ENCODE measurements at regions not wholly inside any gene's neighbourhood (a gene's known extent, or its start where the extent isn't known, plus 50 kb on each side); places are given as distances from the start of the nearest gene placed in this dataset.

GRCh38 chr5:98425640-98426039, 347.8 kb upstream of the RGMB start:
- no peak for ATAC-seq
- Mint-ChIP-seq H3K36me3 (peaks cover 13% of the 10 kb centered on the region), H3K4me3 (no peak overlapping the region), H3K4me1 (peaks cover 49% of the 10 kb centered on the region), H3K27me3 (ENCODE audit: low read depth) (no peaks in the 10 kb centered on the region; the same call in 1 of the 2 replicates), H3K9me3 (peaks cover 22% of the 10 kb centered on the region), H3K27ac (no peak overlapping the region)
- no peak for DNase-seq (ENCODE audit: low spot score)
- ChIA-PET POLR2A (no interaction called here), CTCF (no interaction called here)
- no peak for TF ChIP-seq FOXP1 (CRISPR knock-in tag; IDR thresholded peaks at IDR 0.05; ENCODE audit: borderline replicate concordance)
- TF ChIP-seq AR (CRISPR knock-in tag; IDR thresholded peaks at IDR 0.05), result no peak
- TF ChIP-seq TEAD1 (CRISPR knock-in tag; IDR thresholded peaks at IDR 0.05), result no peak
- TF ChIP-seq EMX1 (CRISPR knock-in tag; IDR thresholded peaks at IDR 0.05), result no peak
- no peak for TF ChIP-seq TP53 (CRISPR knock-in tag; IDR thresholded peaks at IDR 0.05)
- TF ChIP-seq GABPB1 (CRISPR knock-in tag; IDR thresholded peaks at IDR 0.05), result no peak
- TF ChIP-seq NFE2L1 (CRISPR knock-in tag; IDR thresholded peaks at IDR 0.05), result no peak
- TF ChIP-seq ZNF512 (CRISPR knock-in tag; IDR thresholded peaks at IDR 0.05; ENCODE audit: borderline replicate concordance), result no peak
- no peak for TF ChIP-seq MYBL2 (CRISPR knock-in tag; IDR thresholded peaks at IDR 0.05)
- no peak for TF ChIP-seq STAT6 (CRISPR knock-in tag; conservative IDR thresholded peaks at IDR 0.05; ENCODE audit: low read depth)
- no peak for TF ChIP-seq E2F1 (CRISPR knock-in tag; IDR thresholded peaks at IDR 0.05)
- TF ChIP-seq FOXJ3 (CRISPR knock-in tag; IDR thresholded peaks at IDR 0.05; ENCODE audit: borderline replicate concordance), result no peak
- TF ChIP-seq KAT7 (CRISPR knock-in tag; IDR thresholded peaks at IDR 0.05; ENCODE audit: borderline replicate concordance), result no peak

GRCh38 chr5:98428806-98429205, 344.7 kb upstream of the RGMB start:
- Mint-ChIP-seq H3K9me3 (no peaks in the 10 kb centered on the region), H3K36me3 (no peaks in the 10 kb centered on the region), H3K4me1 (peaks cover 71% of the 10 kb centered on the region), H3K4me3 (no peak overlapping the region), H3K27ac (no peak overlapping the region), H3K27me3 (ENCODE audit: low read depth) (peaks cover 5% of the 10 kb centered on the region; the same call in 1 of the 2 replicates)
- DNase-seq (ENCODE audit: low spot score) (no peak), ATAC-seq (no peak)
- CTCF ChIA-PET, result no interaction called here
- POLR2A ChIA-PET, result no interaction called here
- TF ChIP-seq GTF2I (CRISPR knock-in tag; conservative IDR thresholded peaks at IDR 0.05) (no peak), SP1 (CRISPR knock-in tag; conservative IDR thresholded peaks at IDR 0.05) (no peak), ELF4 (CRISPR knock-in tag; IDR thresholded peaks at IDR 0.05; ENCODE audit: low read depth) (no peak), GABPB1 (CRISPR knock-in tag; IDR thresholded peaks at IDR 0.05) (no peak), RELA (CRISPR knock-in tag; IDR thresholded peaks at IDR 0.05; ENCODE audit: borderline replicate concordance) (no peak), TEAD4 (CRISPR knock-in tag; IDR thresholded peaks at IDR 0.05) (no peak), ZMAT4 (CRISPR knock-in tag; IDR thresholded peaks at IDR 0.05) (no peak), RORB (CRISPR knock-in tag; IDR thresholded peaks at IDR 0.05) (no peak), SMAD3 (CRISPR knock-in tag; IDR thresholded peaks at IDR 0.05; ENCODE audit: borderline replicate concordance) (no peak), KAT7 (CRISPR knock-in tag; IDR thresholded peaks at IDR 0.05; ENCODE audit: borderline replicate concordance) (no peak), ESRRA (CRISPR knock-in tag; IDR thresholded peaks at IDR 0.05; ENCODE audit: borderline replicate concordance) (no peak), CREM (CRISPR knock-in tag; IDR thresholded peaks at IDR 0.05) (no peak), NFYB (CRISPR knock-in tag; conservative IDR thresholded peaks at IDR 0.05; ENCODE audit: low read depth) (no peak), AFF4 (CRISPR knock-in tag; IDR thresholded peaks at IDR 0.05; ENCODE audit: borderline replicate concordance) (no peak)

Data from WTC11 (cell line).